ENCODE measurements at regions not wholly inside any gene's neighbourhood (a gene's known extent, or its start where the extent isn't known, plus 50 kb on each side); places are given as distances from the start of the nearest gene placed in this dataset.

DNA sequence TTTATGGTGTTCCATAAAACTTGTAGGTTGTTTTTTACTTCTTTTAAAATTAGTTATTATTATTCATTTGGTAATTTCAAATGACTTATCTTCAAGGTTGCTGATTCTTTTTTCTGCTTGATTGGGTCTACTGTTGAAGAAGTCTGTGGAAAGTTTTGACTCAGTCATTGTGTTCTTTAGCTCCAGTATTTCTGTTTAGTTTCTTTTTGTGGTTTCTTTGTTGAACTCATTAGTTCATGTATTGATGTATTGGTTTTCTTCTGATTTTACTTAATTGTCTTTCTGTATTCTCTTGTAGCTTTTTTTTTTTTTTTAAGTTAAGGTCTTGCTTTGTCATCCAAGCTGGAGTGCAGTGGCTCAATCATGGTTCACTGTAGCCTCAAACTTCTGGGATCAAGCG, 345.4 kb upstream of the MEF2C start:
- no peak for TF ChIP-seq CTCF (IDR thresholded peaks at IDR 0.05)
- Histone ChIP-seq H3K4me1 (ENCODE audit: control insufficient read depth in 1 of 2, insufficient read depth in 1 of 2, low read depth in 1 of 2, low read length in 1 of 2) (no peaks in the 10 kb centered on the region), H3K27ac (no peak overlapping the region), H3K9me3 (no peaks in the 10 kb centered on the region), H3K27me3 (no peaks in the 10 kb centered on the region), H3K4me3 (ENCODE audit: low read depth in 1 of 2, low read length in 1 of 2) (no peak overlapping the region), H3K36me3 (no peaks in the 10 kb centered on the region)

GRCh38 chr5:89218364-89218763, 335.4 kb upstream of the MEF2C start:
- Histone ChIP-seq H3K36me3 (no peaks in the 10 kb centered on the region), H3K4me3 (ENCODE audit: low read depth in 1 of 2, low read length in 1 of 2) (no peak overlapping the region), H3K9me3 (no peaks in the 10 kb centered on the region), H3K4me1 (ENCODE audit: control insufficient read depth in 1 of 2, insufficient read depth in 1 of 2, low read depth in 1 of 2, low read length in 1 of 2) (no peaks in the 10 kb centered on the region), H3K27me3 (no peaks in the 10 kb centered on the region), H3K27ac (no peak overlapping the region)
- no peak for TF ChIP-seq CTCF (IDR thresholded peaks at IDR 0.05)

GRCh38 chr5:89216606-89217005, 333.6 kb upstream of the MEF2C start:
- H3K4me1 ChIP-seq (ENCODE audit: control insufficient read depth in 1 of 2, insufficient read depth in 1 of 2, low read depth in 1 of 2, low read length in 1 of 2): no peaks in the 10 kb centered on the region
- no peak overlapping the region for H3K4me3 ChIP-seq (ENCODE audit: low read depth in 1 of 2, low read length in 1 of 2)
- TF ChIP-seq CTCF (IDR thresholded peaks at IDR 0.05): no peak
- H3K27ac ChIP-seq: no peak overlapping the region
- no peaks in the 10 kb centered on the region for H3K27me3 ChIP-seq
- no peaks in the 10 kb centered on the region for H3K36me3 ChIP-seq
- no peaks in the 10 kb centered on the region for H3K9me3 ChIP-seq

DNA sequence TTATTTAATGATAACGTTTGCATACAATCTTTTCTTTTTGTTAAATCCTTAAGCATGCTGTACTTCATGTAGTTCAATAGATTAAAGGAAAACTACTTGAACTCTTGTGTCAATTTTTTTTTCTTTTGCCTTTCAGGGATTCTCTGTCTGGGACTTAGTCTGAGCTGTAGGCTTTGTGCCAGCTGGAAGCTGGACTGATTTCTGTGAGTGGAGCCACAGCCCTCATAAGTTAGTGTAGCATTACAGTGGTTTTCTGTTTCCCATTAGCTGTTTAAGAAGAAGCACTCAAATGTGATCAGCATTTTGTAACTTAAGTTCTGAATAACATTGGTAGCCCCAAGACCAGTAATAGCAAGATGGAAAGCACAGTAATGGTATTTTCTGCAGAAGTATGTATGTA, 330.6 kb upstream of the MEF2C start:
- Histone ChIP-seq H3K4me3 (ENCODE audit: low read depth in 1 of 2, low read length in 1 of 2) (no peak overlapping the region), H3K4me1 (ENCODE audit: control insufficient read depth in 1 of 2, insufficient read depth in 1 of 2, low read depth in 1 of 2, low read length in 1 of 2) (no peaks in the 10 kb centered on the region), H3K27me3 (no peaks in the 10 kb centered on the region), H3K9me3 (no peaks in the 10 kb centered on the region), H3K36me3 (no peaks in the 10 kb centered on the region), H3K27ac (no peak overlapping the region)
- no peak for TF ChIP-seq CTCF (IDR thresholded peaks at IDR 0.05)

DNA sequence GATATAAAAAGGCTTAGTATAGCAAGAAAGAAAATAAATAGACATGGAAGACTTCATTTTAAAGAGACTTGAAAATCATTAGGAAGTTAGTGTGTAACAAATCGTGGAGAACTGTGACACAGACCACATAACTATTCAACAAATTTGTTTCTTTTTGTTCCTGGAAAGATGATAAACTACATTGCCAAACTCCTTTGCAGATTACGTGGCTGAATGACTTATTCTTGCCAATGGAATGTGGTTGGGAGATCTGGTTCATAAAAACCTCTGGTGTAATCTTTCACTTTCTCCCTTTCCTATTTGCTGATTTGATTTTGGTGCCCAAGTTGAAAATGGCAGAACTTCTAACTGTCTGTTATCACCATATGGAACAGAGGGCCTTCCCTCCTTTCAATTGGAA, 328.9 kb upstream of the MEF2C start:
- Histone ChIP-seq H3K27me3 (no peaks in the 10 kb centered on the region), H3K27ac (no peak overlapping the region), H3K4me3 (ENCODE audit: low read depth in 1 of 2, low read length in 1 of 2) (no peak overlapping the region), H3K4me1 (ENCODE audit: control insufficient read depth in 1 of 2, insufficient read depth in 1 of 2, low read depth in 1 of 2, low read length in 1 of 2) (no peaks in the 10 kb centered on the region), H3K36me3 (no peaks in the 10 kb centered on the region), H3K9me3 (no peaks in the 10 kb centered on the region)
- TF ChIP-seq CTCF (IDR thresholded peaks at IDR 0.05): no peak

DNA sequence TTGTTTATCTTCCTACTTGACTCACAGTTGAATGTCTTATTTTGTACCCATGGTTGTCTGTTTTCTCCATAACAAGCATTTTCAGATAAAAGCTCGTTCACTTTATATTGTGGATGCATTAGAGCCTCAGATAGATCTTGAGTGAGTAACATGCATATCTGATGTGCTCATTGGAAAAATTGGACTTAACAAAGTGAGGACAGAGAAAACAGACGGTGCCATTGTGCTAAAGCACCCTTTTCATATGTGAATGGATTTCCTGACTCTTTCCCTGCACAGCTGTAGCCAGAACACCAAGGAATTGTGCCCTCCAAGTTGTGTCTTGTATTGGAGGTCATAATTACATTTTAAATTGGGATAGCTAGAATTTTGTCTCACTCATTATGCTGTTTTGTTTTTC, 325.8 kb upstream of the MEF2C start:
- no peaks in the 10 kb centered on the region for H3K27me3 ChIP-seq
- no peaks in the 10 kb centered on the region for H3K4me1 ChIP-seq (ENCODE audit: control insufficient read depth in 1 of 2, insufficient read depth in 1 of 2, low read depth in 1 of 2, low read length in 1 of 2)
- H3K27ac ChIP-seq: no peak overlapping the region
- H3K9me3 ChIP-seq: no peaks in the 10 kb centered on the region
- H3K4me3 ChIP-seq (ENCODE audit: low read depth in 1 of 2, low read length in 1 of 2): no peak overlapping the region
- no peaks in the 10 kb centered on the region for H3K36me3 ChIP-seq
- no peak for TF ChIP-seq CTCF (IDR thresholded peaks at IDR 0.05)

All from neutrophil (primary cell).